Stromal cell of bone marrow (primary cell): ENCODE measurements at regions not wholly inside any gene's neighbourhood (a gene's known extent, or its start where the extent isn't known, plus 50 kb on each side); places are given as distances from the start of the nearest gene placed in this dataset.

ENCODE experiments used
- DNase-seq: peaks from one replicate; pipeline ENCODE4 v3.0.0-alpha.2; 2012; ENCODE audit warnings: low read depth

- DNase-seq, result no peak
These were observed 218.0 kb downstream of the QDPR start for GRCh38 chr4:17293901-17294300.

- no peak for DNase-seq
These were observed 223.7 kb downstream of the QDPR start for GRCh38 chr4:17288151-17288550.

GRCh38 chr4:17286752-17287460 is 225.0 kb downstream of the QDPR start:
- no peak for DNase-seq

GRCh38 chr4:17285747-17286146 is 226.1 kb downstream of the QDPR start:
- DNase-seq, result no peak

DNA sequence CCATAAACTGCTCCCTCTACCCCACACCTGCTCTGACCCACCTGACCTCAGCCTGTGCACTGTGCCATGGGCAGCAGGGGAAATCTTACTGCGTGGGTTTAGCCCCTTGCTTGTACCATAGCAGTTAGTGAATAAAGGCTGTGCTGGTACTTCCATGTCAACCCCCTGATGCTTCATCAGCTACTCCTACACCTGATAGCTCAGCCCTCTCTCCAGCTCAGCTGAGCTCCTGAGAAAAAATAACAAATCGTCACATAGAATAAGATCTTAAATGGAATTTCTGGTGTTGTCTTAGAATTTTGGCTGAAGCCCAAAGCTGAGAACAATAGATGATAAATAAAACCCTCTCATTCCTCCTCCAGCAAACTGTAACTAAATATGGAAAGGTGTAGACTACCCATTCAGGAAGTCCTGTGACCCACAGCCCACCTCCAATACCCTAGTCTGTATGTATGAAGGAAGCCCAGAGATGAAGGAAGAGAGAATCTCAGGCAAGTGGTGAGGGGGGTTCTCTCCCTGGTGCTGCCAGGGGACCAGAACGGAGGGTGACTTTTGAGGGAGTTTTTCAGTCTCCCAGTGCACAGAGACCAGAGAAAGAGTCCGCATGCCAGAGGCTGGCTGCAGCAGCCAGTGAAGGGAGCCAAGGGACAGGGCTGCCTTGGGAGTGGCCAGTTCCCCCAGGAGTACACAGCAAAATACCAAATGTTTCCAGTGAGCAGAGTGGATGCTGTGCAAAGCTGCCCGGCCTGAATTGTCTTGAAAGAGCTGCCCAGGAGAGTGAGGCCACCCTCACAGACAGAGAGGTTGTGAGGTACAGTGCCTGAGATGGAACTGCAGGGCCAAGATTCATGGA is 227.3 kb downstream of the QDPR start:
- DNase-seq, result no peak

GRCh38 chr4:17283832-17284231 is 228.1 kb downstream of the QDPR start:
- DNase-seq, result no peak

DNA sequence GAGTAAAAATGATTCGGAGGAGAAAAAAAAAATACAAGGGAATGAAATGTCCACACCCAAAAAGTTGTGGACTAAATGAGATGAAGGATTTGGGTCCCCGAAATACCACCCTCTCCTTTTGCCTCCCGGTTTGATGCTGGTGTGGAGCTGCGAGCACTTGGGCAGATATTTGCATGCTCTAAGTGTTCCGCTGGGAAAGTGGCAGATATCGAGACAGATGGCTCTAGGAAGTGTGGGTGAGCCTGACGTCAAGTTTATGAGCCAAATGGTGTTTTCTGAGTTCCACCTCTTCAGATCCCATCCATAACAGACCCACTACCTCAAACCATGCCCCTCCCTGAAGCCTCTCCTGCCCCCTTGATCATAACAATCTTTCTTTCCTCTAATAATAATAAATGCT is 228.6 kb downstream of the QDPR start:
- no peak for DNase-seq

DNA sequence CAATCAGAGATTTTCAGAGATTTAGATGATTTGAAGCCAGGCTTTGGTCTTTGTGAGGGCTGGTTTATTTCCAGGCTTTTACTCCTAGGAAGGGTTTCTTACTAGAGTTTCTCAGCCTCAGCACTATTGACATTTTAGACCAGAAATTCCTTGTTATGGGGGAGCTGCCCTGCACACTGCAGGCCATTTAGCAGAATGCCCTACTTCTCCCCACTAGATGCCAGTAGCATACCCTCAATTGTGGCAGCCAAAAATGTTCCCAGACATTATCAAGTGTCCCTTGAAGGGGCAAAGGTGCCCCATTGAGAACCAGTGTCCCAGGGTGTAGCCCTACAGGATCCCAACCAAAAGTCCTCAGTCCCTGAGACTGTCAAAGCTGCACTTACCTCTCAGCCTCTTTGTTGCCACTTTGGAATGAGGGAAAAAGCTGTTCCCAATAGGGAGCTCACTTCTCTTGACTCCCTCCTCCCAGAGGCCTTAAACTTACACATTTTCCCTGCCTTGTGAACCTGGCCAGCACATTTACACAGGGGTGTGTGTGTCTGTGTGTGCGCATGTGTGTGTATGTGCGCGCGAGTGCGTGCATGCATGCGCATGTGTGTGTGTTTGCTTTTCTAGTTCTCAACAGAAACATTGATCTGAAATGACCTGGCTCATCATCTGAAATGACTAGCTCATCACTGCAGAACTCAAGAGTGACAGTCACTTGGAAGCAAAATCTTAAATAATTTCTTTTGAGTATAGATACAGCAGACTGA is 231.4 kb downstream of the QDPR start:
- DNase-seq, result no peak

DNA sequence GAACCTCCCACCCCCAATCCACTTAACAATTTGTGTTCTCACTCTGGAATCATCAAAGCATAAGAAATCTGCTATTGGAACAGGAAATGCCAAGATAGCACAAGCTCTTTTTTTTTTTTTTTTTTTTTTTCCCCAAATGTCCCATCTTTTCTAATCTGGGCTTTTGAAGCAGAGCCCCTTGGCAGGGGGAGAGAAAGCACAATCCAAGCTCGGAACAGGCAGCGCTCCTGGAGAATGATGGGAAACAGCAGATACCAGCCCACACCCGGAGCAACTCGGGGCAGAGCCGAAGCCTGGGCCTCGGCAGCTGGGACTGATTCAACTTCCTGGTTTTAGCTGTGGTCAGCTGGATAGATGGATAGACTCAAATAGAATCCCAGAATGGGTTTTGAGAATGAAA is 235.1 kb downstream of the QDPR start:
- DNase-seq, result peak; percentile 28

- DNase-seq, result no peak
These were observed 236.1 kb downstream of the QDPR start for GRCh38 chr4:17275836-17276235.

DNA sequence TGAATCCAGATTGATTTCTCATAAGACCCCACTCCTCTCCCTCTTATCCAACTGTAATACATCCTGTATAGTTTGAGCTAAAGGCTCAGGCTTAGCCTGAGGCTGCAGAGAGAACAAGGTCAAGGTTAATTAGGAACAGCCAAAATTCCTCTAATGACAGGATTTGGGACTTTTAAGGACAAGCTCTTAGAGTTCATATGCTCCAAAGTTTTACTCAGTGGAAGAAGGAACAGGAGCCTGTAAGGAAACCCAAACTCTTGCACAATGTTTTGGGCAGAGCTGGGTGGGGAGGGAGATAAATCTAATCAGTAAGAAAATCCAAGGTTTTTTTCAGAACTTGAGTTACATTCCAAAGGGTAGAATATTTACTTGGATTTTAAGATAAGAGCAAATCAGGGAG is 238.8 kb downstream of the QDPR start:
- DNase-seq, result no peak

GRCh38 chr4:17272154-17272553 is 239.7 kb downstream of the QDPR start:
- no peak for DNase-seq

DNA sequence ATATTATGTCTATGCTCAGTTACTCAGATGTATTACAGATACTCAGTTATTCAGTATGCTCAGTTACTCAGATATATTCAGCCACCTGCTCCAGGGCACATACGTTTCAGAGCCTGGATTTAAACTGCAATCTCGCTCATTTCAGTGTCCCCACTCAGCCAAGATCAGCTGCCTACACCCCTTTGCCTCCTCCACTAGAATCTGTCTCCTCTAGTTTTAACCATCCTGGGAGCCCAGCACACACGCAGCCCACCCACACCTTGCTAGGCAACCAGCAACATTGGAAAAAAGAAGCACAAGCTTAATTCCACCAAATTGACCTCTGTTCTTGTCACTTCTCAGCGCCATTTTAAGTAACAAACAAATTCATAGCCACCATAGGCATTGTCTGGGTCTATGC is 246.2 kb downstream of the QDPR start:
- DNase-seq, result no peak

GRCh38 chr4:17265139-17265538 is 246.8 kb downstream of the QDPR start:
- DNase-seq, result no peak

- DNase-seq, result no peak
These were observed 251.6 kb downstream of the QDPR start for GRCh38 chr4:17260166-17260907.

DNA sequence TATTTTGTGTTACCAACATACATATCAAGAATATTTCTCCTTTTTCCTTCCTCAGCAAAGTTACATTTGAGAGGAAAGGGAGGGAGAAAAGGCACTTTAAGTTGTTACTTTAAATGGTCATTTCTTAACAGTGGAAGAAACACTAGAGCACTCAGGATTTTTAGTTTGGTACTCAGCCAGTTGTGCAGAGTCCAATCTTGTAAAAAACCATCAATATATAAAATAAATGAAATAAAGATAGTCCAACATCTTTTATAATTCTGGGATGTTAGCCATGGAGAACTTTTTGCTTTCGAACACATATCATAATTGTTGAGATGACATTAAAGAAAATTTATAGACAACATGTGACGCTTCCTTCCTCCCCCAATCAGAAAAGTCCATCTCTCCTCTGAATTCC is 253.8 kb downstream of the QDPR start:
- DNase-seq, result no peak

GRCh38 chr4:17252131-17252530 is 259.8 kb downstream of the QDPR start:
- DNase-seq, result no peak

DNA sequence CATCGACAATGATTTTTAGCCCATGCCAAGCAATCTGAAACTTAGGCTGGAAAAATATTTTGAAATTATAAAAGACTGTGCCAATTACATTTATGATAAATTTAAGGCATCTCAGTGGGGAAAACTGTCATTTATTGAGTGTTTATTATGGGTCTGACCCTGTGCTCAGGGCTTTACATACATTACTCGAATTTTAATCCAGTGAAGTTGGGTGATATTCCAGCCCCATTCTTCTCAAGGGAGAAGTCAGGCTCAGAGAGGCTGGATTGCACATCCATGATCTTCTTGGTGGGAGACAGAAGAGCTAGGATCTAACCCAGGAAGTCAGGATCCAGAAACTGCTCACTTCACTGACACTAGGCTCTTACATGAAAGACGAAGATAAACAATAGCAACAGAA is 260.8 kb downstream of the QDPR start:
- no peak for DNase-seq

DNA sequence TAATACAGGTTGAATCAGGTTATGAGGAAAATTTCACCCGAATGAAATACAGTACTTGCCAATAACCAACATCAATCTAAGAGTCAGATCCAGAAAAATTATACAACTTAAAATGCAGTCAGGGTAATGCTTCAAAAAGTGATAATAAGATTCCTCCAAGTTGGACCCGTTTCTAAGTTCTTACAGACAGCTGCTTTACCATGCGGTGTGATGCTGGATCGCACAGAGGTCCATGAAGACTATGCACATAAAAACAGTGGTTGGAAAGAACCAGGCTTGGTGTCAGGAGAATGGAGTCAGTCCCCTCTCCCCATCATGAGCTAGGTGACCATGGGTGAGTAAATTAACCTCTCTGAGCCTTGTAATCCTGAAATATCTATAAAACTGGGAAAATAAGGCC is 261.3 kb downstream of the QDPR start:
- DNase-seq, result no peak

- DNase-seq, result no peak
These were observed 265.2 kb downstream of the QDPR start for GRCh38 chr4:17246656-17247055.

GRCh38 chr4:17241835-17242234 is 270.1 kb downstream of the QDPR start:
- no peak for DNase-seq

DNA sequence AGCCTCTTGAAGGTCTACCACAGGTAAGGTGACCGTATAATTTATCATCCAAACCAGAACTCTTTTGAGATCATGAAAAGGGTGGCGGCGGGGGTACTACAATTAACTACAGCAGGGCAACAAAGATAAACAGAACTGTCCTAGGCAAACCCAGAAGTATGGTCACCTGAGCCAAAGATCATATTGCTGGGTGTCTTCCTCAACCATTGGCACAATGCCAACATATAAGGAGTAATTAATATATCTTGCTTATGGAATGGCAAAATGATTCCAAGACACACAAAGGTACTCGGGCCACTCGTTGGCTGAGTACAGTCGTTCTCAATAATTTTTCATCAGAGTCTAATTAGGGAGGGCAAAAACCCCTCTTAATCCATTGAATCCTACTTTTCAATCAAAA is 273.3 kb downstream of the QDPR start:
- DNase-seq, result no peak
